ENCODE measurements at regions not wholly inside any gene's neighbourhood (a gene's known extent, or its start where the extent isn't known, plus 50 kb on each side); places are given as distances from the start of the nearest gene placed in this dataset.
"Not testable (repeated sequence)": the region's sequence is repeated elsewhere in the genome, so short reads cannot be mapped to it uniquely, and the experiment has no call there.

DNA sequence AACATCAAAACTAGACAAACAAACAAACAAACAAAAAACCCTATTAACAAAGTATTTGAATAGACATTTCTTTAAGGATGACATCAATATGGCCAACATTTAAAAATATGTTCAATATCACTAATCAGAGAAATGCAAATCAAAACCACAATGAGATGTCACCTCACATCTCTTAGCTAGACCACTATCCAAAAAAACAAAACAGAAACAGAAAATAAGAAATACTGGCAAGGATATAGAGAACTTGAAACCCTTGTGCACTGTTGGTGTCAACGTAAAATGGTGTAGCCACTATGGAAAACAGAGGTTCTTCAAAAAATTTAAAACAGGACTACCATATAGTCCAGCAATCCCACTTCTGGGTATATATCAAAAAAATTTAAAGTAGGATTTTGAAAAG is 308.2 kb downstream of the SPATA31A1 start:
- H2AFZ ChIP-seq (ENCODE audit: control insufficient read depth, low read depth, low read length); H3K27me3 ChIP-seq (replicated peaks in 1 of 2; ENCODE audit: control insufficient read depth in 2 of 2, insufficient read depth in 2 of 2, low read length in 1 of 2); RAD21 ChIA-PET (ENCODE audit: unreplicated experiment); POLR2A ChIA-PET; intact Hi-C loops (cut with micrococcal nuclease; ENCODE audit: unreplicated experiment); in situ Hi-C loops (cut with MboI); H3K4me2 ChIP-seq (ENCODE audit: control insufficient read depth, insufficient read depth); H3K4me3 ChIP-seq; H3K9ac ChIP-seq (ENCODE audit: control insufficient read depth, insufficient read depth, low read length); BruUV-seq (replicated peaks); H3K4me1 ChIP-seq (ENCODE audit: control insufficient read depth, insufficient read depth, low read length); SMC1A ChIA-PET (ENCODE audit: uncharacterized antibody, unreplicated experiment); CTCF ChIA-PET; H3K79me2 ChIP-seq (ENCODE audit: control insufficient read depth, insufficient read depth, low read length); H3K36me3 ChIP-seq (ENCODE audit: control insufficient read depth in 2 of 2, insufficient read depth in 2 of 2, low read length in 1 of 2); H4K20me1 ChIP-seq (ENCODE audit: control insufficient read depth, insufficient read depth); H3K9me3 ChIP-seq (replicated peaks; ENCODE audit: control insufficient read depth, insufficient read depth, low read length); DNase-seq (ENCODE audit: low read depth, low spot score); FAIRE-seq; H3K27ac ChIP-seq (ENCODE audit: control insufficient read depth, insufficient read depth): not testable (repeated sequence)
- WGBS (ENCODE audit: insufficient coverage, insufficient replicate concordance, low lambda C conversion rate, missing lambda C conversion rate), result no CpG with 5 or more reads among the region's 1 CpG
- TF ChIP-seq ATF7 (IDR thresholded peaks at IDR 0.05; ENCODE audit: low read depth), result 0 out of 2 replicates have a peak, but pooled peaks have one; percentile 15
- ATAC-seq, result peak; percentile 75

DNA sequence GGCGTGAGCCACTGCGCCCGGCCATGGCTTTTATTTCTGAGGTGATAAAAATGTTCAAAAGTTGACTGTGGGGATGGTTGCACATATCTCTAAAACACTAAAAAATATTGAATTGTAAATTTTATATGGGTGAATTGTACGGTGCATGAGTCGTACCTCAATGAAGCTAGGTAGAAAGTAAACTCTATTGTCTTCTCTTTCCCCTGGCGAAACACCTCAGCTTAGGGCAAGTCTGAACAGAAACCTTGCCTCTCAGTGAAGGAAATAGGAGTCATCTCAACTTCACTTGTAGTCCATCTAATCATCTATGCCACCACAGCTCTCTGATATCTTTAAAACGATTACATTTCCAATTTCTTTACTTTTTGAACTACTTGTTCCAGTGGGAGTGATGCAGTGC is 309.6 kb downstream of the SPATA31A1 start:
- 77% methylated on average over 4 of the region's 7 CpGs for WGBS (ENCODE audit: insufficient coverage, insufficient replicate concordance, low lambda C conversion rate, missing lambda C conversion rate)
- H3K27ac ChIP-seq (ENCODE audit: control insufficient read depth, insufficient read depth); H3K4me1 ChIP-seq (ENCODE audit: control insufficient read depth, insufficient read depth, low read length); FAIRE-seq; H3K27me3 ChIP-seq (replicated peaks in 1 of 2; ENCODE audit: control insufficient read depth in 2 of 2, insufficient read depth in 2 of 2, low read length in 1 of 2); H3K9ac ChIP-seq (ENCODE audit: control insufficient read depth, insufficient read depth, low read length); H2AFZ ChIP-seq (ENCODE audit: control insufficient read depth, low read depth, low read length); RAD21 ChIA-PET (ENCODE audit: unreplicated experiment); in situ Hi-C loops (cut with MboI); H3K79me2 ChIP-seq (ENCODE audit: control insufficient read depth, insufficient read depth, low read length); SMC1A ChIA-PET (ENCODE audit: uncharacterized antibody, unreplicated experiment); H3K4me3 ChIP-seq; DNase-seq (ENCODE audit: low read depth, low spot score); CTCF ChIA-PET; H3K36me3 ChIP-seq (ENCODE audit: control insufficient read depth in 2 of 2, insufficient read depth in 2 of 2, low read length in 1 of 2); H4K20me1 ChIP-seq (ENCODE audit: control insufficient read depth, insufficient read depth); POLR2A ChIA-PET; intact Hi-C loops (cut with micrococcal nuclease; ENCODE audit: unreplicated experiment); H3K9me3 ChIP-seq (replicated peaks; ENCODE audit: control insufficient read depth, insufficient read depth, low read length); H3K4me2 ChIP-seq (ENCODE audit: control insufficient read depth, insufficient read depth); BruUV-seq (replicated peaks): not testable (repeated sequence)
- peak; percentile 17 for ATAC-seq

DNA sequence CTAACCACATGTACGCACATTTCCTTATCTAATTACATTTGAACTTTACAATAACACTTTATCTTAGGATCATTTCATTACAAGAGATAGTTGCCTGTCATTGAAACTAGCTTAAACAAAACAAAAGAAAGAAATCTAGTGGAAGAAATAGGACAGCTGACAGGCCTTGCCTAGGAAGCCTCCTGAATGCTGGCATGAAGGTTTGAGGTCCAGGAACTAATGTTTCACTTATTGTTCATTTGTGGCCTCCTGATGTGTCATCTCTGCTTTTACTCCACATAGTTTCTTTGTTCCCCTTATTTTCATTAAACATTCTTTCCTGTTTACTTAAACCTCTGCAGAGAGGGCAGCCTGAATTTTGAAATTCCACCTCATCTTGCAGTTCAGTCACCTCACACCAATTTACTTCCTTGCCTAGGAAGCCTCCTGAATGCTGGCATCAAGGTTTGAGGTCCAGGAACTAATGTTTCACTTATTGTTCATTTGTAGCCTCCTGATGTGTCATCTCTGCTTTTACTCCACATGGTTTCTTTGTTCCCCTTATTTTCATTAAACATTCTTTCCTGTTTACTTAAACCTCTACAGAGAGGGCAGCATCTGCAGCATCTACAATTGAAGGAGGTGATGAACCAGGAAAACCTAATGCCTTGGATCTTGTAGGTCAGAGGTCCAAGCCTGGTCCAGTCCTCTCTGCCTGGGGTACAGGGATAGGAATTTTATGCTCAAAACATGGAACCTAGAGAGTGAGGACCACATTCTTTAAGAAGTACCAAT is 319.2 kb downstream of the SPATA31A1 start:
- H3K27ac ChIP-seq (ENCODE audit: control insufficient read depth, insufficient read depth); H3K9me3 ChIP-seq (replicated peaks; ENCODE audit: control insufficient read depth, insufficient read depth, low read length); CTCF ChIA-PET; FAIRE-seq; H3K4me3 ChIP-seq; intact Hi-C loops (cut with micrococcal nuclease; ENCODE audit: unreplicated experiment); RAD21 ChIA-PET (ENCODE audit: unreplicated experiment); BruUV-seq (replicated peaks); SMC1A ChIA-PET (ENCODE audit: uncharacterized antibody, unreplicated experiment); H3K4me2 ChIP-seq (ENCODE audit: control insufficient read depth, insufficient read depth); H3K36me3 ChIP-seq (ENCODE audit: control insufficient read depth in 2 of 2, insufficient read depth in 2 of 2, low read length in 1 of 2); H2AFZ ChIP-seq (ENCODE audit: control insufficient read depth, low read depth, low read length); in situ Hi-C loops (cut with MboI); DNase-seq (ENCODE audit: low read depth, low spot score); H4K20me1 ChIP-seq (ENCODE audit: control insufficient read depth, insufficient read depth); ATAC-seq; H3K9ac ChIP-seq (ENCODE audit: control insufficient read depth, insufficient read depth, low read length); H3K79me2 ChIP-seq (ENCODE audit: control insufficient read depth, insufficient read depth, low read length); H3K27me3 ChIP-seq (replicated peaks in 1 of 2; ENCODE audit: control insufficient read depth in 2 of 2, insufficient read depth in 2 of 2, low read length in 1 of 2); H3K4me1 ChIP-seq (ENCODE audit: control insufficient read depth, insufficient read depth, low read length); POLR2A ChIA-PET: not testable (repeated sequence)
- no CpG with 5 or more reads among the region's 1 CpG for WGBS (ENCODE audit: insufficient coverage, insufficient replicate concordance, low lambda C conversion rate, missing lambda C conversion rate)

DNA sequence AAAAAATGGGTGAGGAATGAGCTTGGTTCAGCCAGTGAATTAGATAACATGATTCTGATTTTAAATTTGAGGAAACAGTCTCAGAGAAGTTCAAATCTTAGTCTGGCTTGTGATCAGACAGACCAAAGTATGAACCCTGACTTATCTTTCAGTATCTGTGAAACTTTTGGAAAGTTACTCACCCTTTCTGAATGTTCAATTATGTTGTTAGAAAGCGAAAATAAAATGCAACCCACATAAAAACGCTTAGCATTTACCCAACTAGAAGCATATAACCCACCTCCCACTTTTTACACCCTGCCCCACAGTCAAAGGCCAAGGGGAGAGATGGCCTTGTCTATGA is 319.7 kb downstream of the SPATA31A1 start:
- intact Hi-C loops (cut with micrococcal nuclease; ENCODE audit: unreplicated experiment); H2AFZ ChIP-seq (ENCODE audit: control insufficient read depth, low read depth, low read length); H3K4me3 ChIP-seq; H3K79me2 ChIP-seq (ENCODE audit: control insufficient read depth, insufficient read depth, low read length); H3K4me2 ChIP-seq (ENCODE audit: control insufficient read depth, insufficient read depth); BruUV-seq (replicated peaks); H3K4me1 ChIP-seq (ENCODE audit: control insufficient read depth, insufficient read depth, low read length); FAIRE-seq; ATAC-seq; DNase-seq (ENCODE audit: low read depth, low spot score); RAD21 ChIA-PET (ENCODE audit: unreplicated experiment); H3K9me3 ChIP-seq (replicated peaks; ENCODE audit: control insufficient read depth, insufficient read depth, low read length); H4K20me1 ChIP-seq (ENCODE audit: control insufficient read depth, insufficient read depth); SMC1A ChIA-PET (ENCODE audit: uncharacterized antibody, unreplicated experiment); H3K27me3 ChIP-seq (replicated peaks in 1 of 2; ENCODE audit: control insufficient read depth in 2 of 2, insufficient read depth in 2 of 2, low read length in 1 of 2); CTCF ChIA-PET; in situ Hi-C loops (cut with MboI); H3K9ac ChIP-seq (ENCODE audit: control insufficient read depth, insufficient read depth, low read length); H3K27ac ChIP-seq (ENCODE audit: control insufficient read depth, insufficient read depth); H3K36me3 ChIP-seq (ENCODE audit: control insufficient read depth in 2 of 2, insufficient read depth in 2 of 2, low read length in 1 of 2); POLR2A ChIA-PET: not testable (repeated sequence)
- WGBS (ENCODE audit: insufficient coverage, insufficient replicate concordance, low lambda C conversion rate, missing lambda C conversion rate), result no CpG with 5 or more reads among the region's 2 CpGs

Measured in GM12878 (cell line).